PFSK-1 (cell line): ENCODE measurements at regions not wholly inside any gene's neighbourhood (a gene's known extent, or its start where the extent isn't known, plus 50 kb on each side); places are given as distances from the start of the nearest gene placed in this dataset.

Source experiments
- FOXP2 ChIP-seq: optimal IDR thresholded peaks from 2 replicates; pipeline ENCODE3; 2011; ENCODE audit warnings: borderline replicate concordance, control low read depth, inconsistent platforms; ENCODE audit not compliant: insufficient read depth; ENCODE audit errors: extremely low read length, extremely low read depth
- POLR2AphosphoS5 ChIP-seq: IDR thresholded peaks from 2 replicates; pipeline ENCODE4 v1.6.1; 2012; ENCODE audit warnings: low read depth, mild to moderate bottlenecking, control low read depth, low read length, moderate library complexity
- REST ChIP-seq, 2 experiments: IDR thresholded peaks; 2 replicates each; pipeline versions ENCODE4 v1.6.1 to v1.8.0; 2011 to 2012; ENCODE audit warnings: low read depth in 2 of 2, low read length in 2 of 2, control low read depth in 1 of 2, inconsistent platforms in 1 of 2, mild to moderate bottlenecking in 1 of 2, moderate library complexity in 1 of 2; ENCODE audit not compliant: insufficient read depth in 1 of 2
- SIN3A ChIP-seq: IDR thresholded peaks from 2 replicates; pipeline ENCODE4 v1.6.1; 2012; ENCODE audit warnings: mild to moderate bottlenecking, low read length, moderate library complexity, borderline replicate concordance; ENCODE audit not compliant: insufficient read depth
- TAF1 ChIP-seq: IDR thresholded peaks from 2 replicates; pipeline ENCODE4 v1.6.1; 2012; ENCODE audit warnings: low read length, control low read depth, borderline replicate concordance; ENCODE audit not compliant: insufficient read depth

GRCh38 chr11:70716216-70716615 lies 317.9 kb downstream of the CTTN start:
- TF ChIP-seq SIN3A: no peak
- TF ChIP-seq FOXP2: no peak
- no peak for TF ChIP-seq TAF1
- TF ChIP-seq REST (IDR thresholded peaks at IDR 0.05; ENCODE audit: insufficient read depth in 1 of 2, low read depth in 2 of 2, low read length in 2 of 2): no peak
- TF ChIP-seq POLR2AphosphoS5: no peak
